OCI-LY7 (cell line): ENCODE measurements at regions not wholly inside any gene's neighbourhood (a gene's known extent, or its start where the extent isn't known, plus 50 kb on each side); places are given as distances from the start of the nearest gene placed in this dataset.
"Not testable (repeated sequence)": the region's sequence is repeated elsewhere in the genome, so short reads cannot be mapped to it uniquely, and the experiment has no call there.

Experiments used
- BruUV-seq: library from RNA; stranded (reverse); fragments of 400-500 nt; replicated peaks from 2 replicates; lab custom pipeline; 2021; lab: Mats Ljungman, UMichigan
- CTCF ChIA-PET: fragments of 300-600 bp; sonication (Branson Sonifier 250); formaldehyde crosslinking; loops from one replicate; lab custom pipeline; 2022; ENCODE audit warnings: antibody characterized with exemption; ENCODE audit not compliant: unreplicated experiment; lab: Charles Lee
- POLR2A ChIA-PET: fragments of 300-600 bp; sonication (Branson Sonifier 250); formaldehyde crosslinking; loops from one replicate; lab custom pipeline; 2022; ENCODE audit warnings: antibody characterized with exemption; lab: Charles Lee
- DNase-seq: peaks from one replicate; pipeline ENCODE4 v3.0.0-alpha.2; 2015; ENCODE audit warnings: low spot score
- H2AFZ ChIP-seq: fragments of 200-600 bp; sonication (generic), shearing (Covaris generic); 2 replicates; pipeline ENCODE4 v1.6.1; 2014; ENCODE audit warnings: mild to moderate bottlenecking, antibody characterized with exemption, low read length, moderate library complexity
- H3K27ac ChIP-seq: fragments of 200-600 bp; sonication (generic); 2 replicates; pipeline ENCODE4 v1.5.1; 2014; ENCODE audit warnings: mixed run types, low read depth, mild to moderate bottlenecking, moderate library complexity, low read length, inconsistent platforms; ENCODE audit not compliant: poor library complexity, severe bottlenecking
- H3K36me3 ChIP-seq: fragments of 200-600 bp; sonication (generic); 2 replicates; pipeline ENCODE4 v1.6.1; 2014; ENCODE audit warnings: mild to moderate bottlenecking, antibody characterized with exemption, low read length, moderate library complexity, mixed read lengths; ENCODE audit not compliant: insufficient read depth
- H3K4me1 ChIP-seq: fragments of 200-600 bp; sonication (generic); 2 replicates; pipeline ENCODE4 v1.5.1; 2014; ENCODE audit warnings: mild to moderate bottlenecking, low read length; ENCODE audit not compliant: insufficient read depth, poor library complexity, severe bottlenecking
- H3K4me2 ChIP-seq: fragments of 200-600 bp; sonication (generic); 2 replicates; pipeline ENCODE4 v1.6.1; 2014; ENCODE audit warnings: mild to moderate bottlenecking, low read length
- H3K4me3 ChIP-seq: fragments of 200-600 bp; sonication (generic); 2 replicates; pipeline ENCODE4 v1.5.1; 2014; ENCODE audit warnings: mild to moderate bottlenecking, low read depth, low read length; ENCODE audit not compliant: poor library complexity, severe bottlenecking
- H3K79me2 ChIP-seq: fragments of 200-600 bp; sonication (generic); 2 replicates; pipeline ENCODE4 v1.6.1; 2016; ENCODE audit warnings: low read depth, mild to moderate bottlenecking, low read length, moderate library complexity, mixed read lengths; ENCODE audit not compliant: insufficient read depth
- H3K9me2 ChIP-seq: fragments of 200-600 bp; sonication (generic); 2 replicates; pipeline ENCODE4 v1.6.1; 2016; ENCODE audit warnings: mild to moderate bottlenecking, low read length, mixed read lengths; ENCODE audit not compliant: insufficient read depth
- H3K9me3 ChIP-seq: fragments of 200-600 bp; sonication (generic); 2 replicates; pipeline ENCODE4 v1.6.1; 2014; ENCODE audit warnings: mild to moderate bottlenecking, mixed run types, low read length, mixed read lengths
- H4K20me1 ChIP-seq: fragments of 200-600 bp; sonication (generic); 2 replicates; pipeline ENCODE4 v1.6.1; 2014; ENCODE audit warnings: mild to moderate bottlenecking, antibody characterized with exemption, low read length, moderate library complexity, mixed read lengths; ENCODE audit not compliant: insufficient read depth
- CTCF ChIP-seq: fragments of 200-600 bp; sonication (generic); conservative IDR thresholded peaks from 2 replicates; pipeline ENCODE4 v1.5.1; 2014; ENCODE audit warnings: mild to moderate bottlenecking, antibody characterized with exemption, low read length, moderate library complexity, mixed read lengths
- EZH2phosphoT487 ChIP-seq: fragments of 200-600 bp; sonication (generic); IDR thresholded peaks from 2 replicates; pipeline ENCODE4 v1.6.1; 2018; ENCODE audit warnings: low read depth, borderline replicate concordance, mild to moderate bottlenecking, mixed run types, antibody characterized with exemption, low read length, moderate library complexity, mixed read lengths
- intact Hi-C: fragments of 100-400 bp; cut with micrococcal nuclease; formaldehyde crosslinking; loops from one replicate; pipeline ENCODE4 v1.10.0; 2022; ENCODE audit not compliant: unreplicated experiment

- no peak overlapping the region for H3K4me3 ChIP-seq
- H2AFZ ChIP-seq: no peak overlapping the region
- no peaks in the 10 kb centered on the region for H3K9me3 ChIP-seq
- POLR2A ChIA-PET: no interaction called here
- no peak overlapping the region for H3K27ac ChIP-seq
- no peaks in the 10 kb centered on the region for H4K20me1 ChIP-seq
- BruUV-seq: no TSS peak
- CTCF ChIA-PET: no interaction called here
- no peak overlapping the region for H3K4me2 ChIP-seq
- intact Hi-C loops: no loop called here
- H3K36me3 ChIP-seq: no peaks in the 10 kb centered on the region
- H3K79me2 ChIP-seq: no peaks in the 10 kb centered on the region
- DNase-seq: no peak
- no peaks in the 10 kb centered on the region for H3K9me2 ChIP-seq
- TF ChIP-seq CTCF: no peak
- TF ChIP-seq EZH2phosphoT487: no peak
- no peaks in the 10 kb centered on the region for H3K4me1 ChIP-seq
Measured at GRCh38 chr21:14013056-14013603, 197.6 kb downstream of the LIPI start.

DNA sequence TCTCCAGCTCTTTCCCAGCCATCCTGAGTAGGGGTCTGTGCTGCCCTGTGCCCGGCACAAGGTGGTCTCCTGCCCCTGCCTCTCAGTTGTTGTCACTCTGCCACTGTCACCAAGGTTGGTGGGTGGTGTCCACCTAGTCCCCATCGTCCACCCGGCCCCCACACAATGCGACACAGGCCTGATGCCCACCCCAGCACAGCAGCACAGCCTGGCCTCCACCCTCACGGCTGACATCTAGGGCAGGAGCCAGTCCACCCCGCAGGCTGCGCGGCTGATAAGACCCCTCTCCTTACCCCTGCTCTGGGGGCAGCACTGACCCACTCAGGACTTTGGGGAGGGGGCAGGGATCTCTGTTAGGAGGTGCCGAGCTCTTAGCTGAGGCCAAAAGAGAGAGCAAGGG is 198.3 kb downstream of the LIPI start:
- Histone ChIP-seq H3K9me2 (no peaks in the 10 kb centered on the region), H3K36me3 (no peaks in the 10 kb centered on the region), H3K4me1 (no peaks in the 10 kb centered on the region), H3K4me2 (no peak overlapping the region), H3K79me2 (no peaks in the 10 kb centered on the region), H3K9me3 (no peaks in the 10 kb centered on the region), H3K27ac (no peak overlapping the region), H4K20me1 (no peaks in the 10 kb centered on the region), H2AFZ (no peak overlapping the region), H3K4me3 (no peak overlapping the region)
- ChIA-PET CTCF (no interaction called here), POLR2A (no interaction called here)
- no TSS peak for BruUV-seq
- TF ChIP-seq EZH2phosphoT487: no peak
- no peak for TF ChIP-seq CTCF
- intact Hi-C loops: no loop called here
- DNase-seq: no peak

GRCh38 chr21:14011751-14012150 is 199.0 kb downstream of the LIPI start:
- H3K4me3 ChIP-seq, CTCF ChIA-PET, H3K36me3 ChIP-seq, H4K20me1 ChIP-seq, H3K4me1 ChIP-seq, H3K27ac ChIP-seq, H3K9me3 ChIP-seq, BruUV-seq, intact Hi-C loops, H2AFZ ChIP-seq, DNase-seq, H3K9me2 ChIP-seq, H3K79me2 ChIP-seq, H3K4me2 ChIP-seq, POLR2A ChIA-PET: not testable (repeated sequence)

DNA sequence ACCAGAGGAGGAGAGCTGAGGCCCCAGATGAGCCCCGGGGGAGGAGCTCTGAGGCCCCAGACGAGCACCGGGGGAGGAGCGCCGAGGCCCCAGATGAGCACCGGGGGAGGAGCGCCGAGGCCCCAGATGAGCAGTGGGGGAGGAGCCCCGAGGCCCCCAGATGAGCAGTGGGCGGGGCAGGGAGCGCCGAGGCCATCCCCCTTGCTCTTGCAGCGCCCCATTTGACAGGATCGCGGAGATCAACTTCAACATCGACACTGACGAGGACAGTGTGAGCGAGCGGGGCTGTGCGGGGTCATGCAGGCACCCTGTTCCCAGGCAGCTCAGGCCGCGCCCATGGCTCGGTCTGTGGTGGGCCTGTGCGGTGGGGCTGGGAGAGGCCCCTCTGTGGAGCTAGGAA is 199.6 kb downstream of the LIPI start:
- H3K27ac ChIP-seq, H2AFZ ChIP-seq, H4K20me1 ChIP-seq, H3K79me2 ChIP-seq, intact Hi-C loops, H3K4me3 ChIP-seq, DNase-seq, H3K36me3 ChIP-seq, H3K4me1 ChIP-seq, H3K4me2 ChIP-seq, H3K9me2 ChIP-seq, POLR2A ChIA-PET, H3K9me3 ChIP-seq, BruUV-seq: not testable (repeated sequence)
- CTCF ChIA-PET: interaction anchor here (0.6 kb wide), 1 partner anchor 109 kb away, joined by 3 read pairs; no protein-coding TSS in a partner anchor
